Left colon (tissue), 2 donors: ENCODE measurements at regions not wholly inside any gene's neighbourhood (a gene's known extent, or its start where the extent isn't known, plus 50 kb on each side); places are given as distances from the start of the nearest gene placed in this dataset.
A peak's percentile ranks its signal among the peaks of the same experiment; 100 is the strongest.

Experiments
- ATAC-seq: fragments of 200-7000 bp; cut with Tn5 transposase; one replicate; pipeline ENCODE4 v1.9.1; 2020; ENCODE audit warnings: mild to moderate bottlenecking, moderate library complexity
- DNase-seq, 2 donors: peaks; one replicate each; pipeline ENCODE4 v3.0.0-alpha.2; 2020
- intact Hi-C, 2 donors: fragments of 100-400 bp; cut with DNase I in 1 of 2; cut with micrococcal nuclease in 1 of 2; formaldehyde crosslinking; loops; one replicate each; pipeline versions ENCODE4 v1.11.2 to v1.14.0; 2022; cut with DNase I, micrococcal nuclease
- donor health status: DM: no; HTN: no; CAD: no.
- donor health status: DM: yes; HTN: yes; CAD: no.

- no peak for ATAC-seq
- no peak for DNase-seq
- intact Hi-C loops: no loop called here
Observed at GRCh38 chr3:9301091-9301490, 51.6 kb upstream of the SRGAP3 start.

GRCh38 chr3:9301798-9302197 is 52.4 kb upstream of the SRGAP3 start:
- DNase-seq (no peak), ATAC-seq (no peak)
- intact Hi-C loops: loop anchor here in 1 of 2 donors (2.0 kb wide), 1 partner anchor 331 kb away; no protein-coding TSS in a partner anchor

GRCh38 chr3:9302425-9303181 is 53.2 kb upstream of the SRGAP3 start:
- DNase-seq (peak; percentile 63 to 84), ATAC-seq (peak; percentile 94)
- intact Hi-C loops: loop anchor here in 1 of 2 donors (2.0 kb wide), 1 partner anchor 332 kb away; no protein-coding TSS in a partner anchor

- intact Hi-C loops: no loop called here
- peak; percentile 36 for ATAC-seq
- DNase-seq: no peak
Observed at GRCh38 chr3:9308298-9308990, 54.4 kb upstream of the THUMPD3 start.

- ATAC-seq (no peak), DNase-seq (no peak)
- intact Hi-C loops: no loop called here
Observed at GRCh38 chr3:9310043-9310442, 52.8 kb upstream of the THUMPD3 start.

GRCh38 chr3:9311228-9311627 is 51.6 kb upstream of the THUMPD3 start:
- intact Hi-C loops: no loop called here
- DNase-seq: no peak
- ATAC-seq: peak; percentile 66
